PC-3 (cell line): ENCODE measurements at regions not wholly inside any gene's neighbourhood (a gene's known extent, or its start where the extent isn't known, plus 50 kb on each side); places are given as distances from the start of the nearest gene placed in this dataset.

Experiments
- ATAC-seq: fragments of 200-7000 bp; cut with Tn5 transposase; 2 replicates; pipeline ENCODE4 v1.9.1; 2020; ENCODE audit warnings: mild to moderate bottlenecking, moderate library complexity
- BruUV-seq: library from RNA; stranded (reverse); fragments of 400-500 nt; replicated peaks from 2 replicates; lab custom pipeline; 2021; lab: Mats Ljungman, UMichigan
- CTCF ChIA-PET: fragments of 300-600 bp; sonication (Branson Sonifier 250); formaldehyde crosslinking; loops from one replicate; lab custom pipeline; 2022; ENCODE audit warnings: antibody characterized with exemption; lab: Charles Lee
- POLR2A ChIA-PET: fragments of 300-600 bp; sonication (Branson Sonifier 250); formaldehyde crosslinking; loops from one replicate; lab custom pipeline; 2022; ENCODE audit warnings: antibody characterized with exemption; ENCODE audit not compliant: unreplicated experiment; lab: Charles Lee
- DNase-seq: peaks from one replicate; pipeline ENCODE4 v3.0.0-alpha.2; 2015
- H2AFZ ChIP-seq: fragments of 300-600 bp; sonication (generic); 2 replicates; pipeline ENCODE4 v1.6.0; 2016; ENCODE audit warnings: antibody characterized with exemption, low read length
- H3F3A ChIP-seq: fragments of 300-600 bp; sonication (generic); one replicate; pipeline ENCODE4 v1.6.0; 2017; ENCODE audit warnings: antibody characterized with exemption, low read length, control low read depth, mild to moderate bottlenecking; ENCODE audit not compliant: unreplicated experiment
- H3K27ac ChIP-seq: fragments of 300-600 bp; sonication (generic); 2 replicates; pipeline ENCODE4 v1.5.1; 2016; ENCODE audit warnings: mild to moderate bottlenecking, low read length
- H3K27me3 ChIP-seq: fragments of 300-600 bp; sonication (generic); 2 replicates; pipeline ENCODE4 v1.6.1; 2016; ENCODE audit warnings: low read length, mixed read lengths
- H3K36me3 ChIP-seq: fragments of 300-600 bp; sonication (generic); 2 replicates; pipeline ENCODE4 v1.6.1; 2016; ENCODE audit warnings: low read depth, mixed run types, low read length, mixed read lengths
- H3K4me1 ChIP-seq: fragments of 300-600 bp; sonication (generic); 2 replicates; pipeline ENCODE4 v1.5.1; 2016; ENCODE audit warnings: low read length; ENCODE audit not compliant: insufficient read depth
- H3K4me2 ChIP-seq: fragments of 300-600 bp; sonication (generic); 2 replicates; pipeline ENCODE4 v1.6.0; 2016; ENCODE audit warnings: low read length
- H3K4me3 ChIP-seq: fragments of 300-600 bp; sonication (generic); 2 replicates; pipeline ENCODE4 v1.5.1; 2016; ENCODE audit warnings: mild to moderate bottlenecking, low read length, mixed read lengths
- H3K79me2 ChIP-seq: fragments of 300-600 bp; sonication (generic); 2 replicates; pipeline ENCODE4 v1.6.1; 2017; ENCODE audit warnings: low read length, mixed read lengths
- H3K9ac ChIP-seq: fragments of 300-600 bp; sonication (generic); 2 replicates; pipeline ENCODE4 v1.6.0; 2016; ENCODE audit warnings: mild to moderate bottlenecking, low read length
- H3K9me2 ChIP-seq: fragments of 300-600 bp; sonication (generic); replicated peaks from 2 replicates; pipeline ENCODE4 v1.6.1; 2016; ENCODE audit warnings: mixed run types, low read length, mixed read lengths
- H3K9me3 ChIP-seq: fragments of 300-600 bp; sonication (generic); 2 replicates; pipeline ENCODE4 v1.6.1; 2016; ENCODE audit warnings: low read length, mixed read lengths
- H4K20me1 ChIP-seq: fragments of 300-600 bp; sonication (generic); 2 replicates; pipeline ENCODE4 v1.6.1; 2016; ENCODE audit warnings: low read length, mixed read lengths
- EZH2 ChIP-seq: fragments of 300-600 bp; sonication (generic); IDR thresholded peaks from one replicate; pipeline ENCODE4 v1.6.1; 2017; ENCODE audit warnings: antibody characterized with exemption, mild to moderate bottlenecking, low read length; ENCODE audit not compliant: unreplicated experiment
- EZH2phosphoT487 ChIP-seq: fragments of 300-600 bp; sonication (generic); IDR thresholded peaks from 2 replicates; pipeline ENCODE4 v1.6.1; 2018; ENCODE audit warnings: mild to moderate bottlenecking, antibody characterized with exemption, low read length, borderline replicate concordance
- intact Hi-C: fragments of 100-400 bp; cut with micrococcal nuclease; formaldehyde crosslinking; loops from 2 replicates; pipeline ENCODE4 v1.9.0; 2023
- TF ChIP-seq, protein P1 (sequence below): fragments of 300-600 bp; sonication (generic); conservative IDR thresholded peaks from 2 replicates; pipeline ENCODE4 v1.5.1; 2017; ENCODE audit warnings: antibody characterized with exemption, low read depth, mild to moderate bottlenecking, low read length

DNA sequence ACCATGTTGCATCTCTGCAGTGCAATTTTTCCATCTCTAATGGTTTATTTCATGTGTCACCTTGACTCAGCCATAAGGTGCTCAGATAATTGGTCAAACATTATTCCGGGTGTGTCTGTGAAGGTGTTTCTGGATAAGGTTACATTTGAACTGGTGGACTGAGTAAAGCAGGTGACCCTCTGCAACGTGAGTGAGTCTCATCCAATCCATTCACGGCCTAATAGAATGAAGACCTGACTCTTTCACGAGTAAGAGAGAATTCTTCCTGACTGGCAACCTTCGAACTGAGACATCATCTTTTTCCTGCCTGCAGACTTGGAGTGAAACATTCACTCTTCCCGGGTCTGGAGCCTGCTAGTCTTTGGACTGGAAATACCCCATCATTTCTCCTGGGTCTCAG, 77.1 kb upstream of the SLC22A23 start:
- H3K36me3 ChIP-seq = no peaks in the 10 kb centered on the region
- no peak overlapping the region for H2AFZ ChIP-seq
- H4K20me1 ChIP-seq = no peaks in the 10 kb centered on the region
- H3K4me1 ChIP-seq = peaks cover 9% of the 10 kb centered on the region; the same call in 1 of the 2 replicates
- CTCF ChIA-PET = no interaction called here
- H3K9me2 ChIP-seq = no peaks in the 10 kb centered on the region
- H3F3A ChIP-seq = no peaks in the 10 kb centered on the region
- POLR2A ChIA-PET = no interaction called here
- no peak overlapping the region for H3K9ac ChIP-seq
- ATAC-seq = no peak
- no TSS peak for BruUV-seq
- H3K27ac ChIP-seq = no peak overlapping the region
- H3K4me3 ChIP-seq = no peak overlapping the region
- no peak overlapping the region for H3K4me2 ChIP-seq
- no peak for DNase-seq
- intact Hi-C loops = no loop called here
- no peaks in the 10 kb centered on the region for H3K79me2 ChIP-seq
- TF ChIP-seq, protein P1, sequence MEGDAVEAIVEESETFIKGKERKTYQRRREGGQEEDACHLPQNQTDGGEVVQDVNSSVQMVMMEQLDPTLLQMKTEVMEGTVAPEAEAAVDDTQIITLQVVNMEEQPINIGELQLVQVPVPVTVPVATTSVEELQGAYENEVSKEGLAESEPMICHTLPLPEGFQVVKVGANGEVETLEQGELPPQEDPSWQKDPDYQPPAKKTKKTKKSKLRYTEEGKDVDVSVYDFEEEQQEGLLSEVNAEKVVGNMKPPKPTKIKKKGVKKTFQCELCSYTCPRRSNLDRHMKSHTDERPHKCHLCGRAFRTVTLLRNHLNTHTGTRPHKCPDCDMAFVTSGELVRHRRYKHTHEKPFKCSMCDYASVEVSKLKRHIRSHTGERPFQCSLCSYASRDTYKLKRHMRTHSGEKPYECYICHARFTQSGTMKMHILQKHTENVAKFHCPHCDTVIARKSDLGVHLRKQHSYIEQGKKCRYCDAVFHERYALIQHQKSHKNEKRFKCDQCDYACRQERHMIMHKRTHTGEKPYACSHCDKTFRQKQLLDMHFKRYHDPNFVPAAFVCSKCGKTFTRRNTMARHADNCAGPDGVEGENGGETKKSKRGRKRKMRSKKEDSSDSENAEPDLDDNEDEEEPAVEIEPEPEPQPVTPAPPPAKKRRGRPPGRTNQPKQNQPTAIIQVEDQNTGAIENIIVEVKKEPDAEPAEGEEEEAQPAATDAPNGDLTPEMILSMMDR = no peak
- TF ChIP-seq EZH2phosphoT487 (no peak), EZH2 (no peak)
- H3K27me3 ChIP-seq = no peaks in the 10 kb centered on the region
- no peaks in the 10 kb centered on the region for H3K9me3 ChIP-seq

DNA sequence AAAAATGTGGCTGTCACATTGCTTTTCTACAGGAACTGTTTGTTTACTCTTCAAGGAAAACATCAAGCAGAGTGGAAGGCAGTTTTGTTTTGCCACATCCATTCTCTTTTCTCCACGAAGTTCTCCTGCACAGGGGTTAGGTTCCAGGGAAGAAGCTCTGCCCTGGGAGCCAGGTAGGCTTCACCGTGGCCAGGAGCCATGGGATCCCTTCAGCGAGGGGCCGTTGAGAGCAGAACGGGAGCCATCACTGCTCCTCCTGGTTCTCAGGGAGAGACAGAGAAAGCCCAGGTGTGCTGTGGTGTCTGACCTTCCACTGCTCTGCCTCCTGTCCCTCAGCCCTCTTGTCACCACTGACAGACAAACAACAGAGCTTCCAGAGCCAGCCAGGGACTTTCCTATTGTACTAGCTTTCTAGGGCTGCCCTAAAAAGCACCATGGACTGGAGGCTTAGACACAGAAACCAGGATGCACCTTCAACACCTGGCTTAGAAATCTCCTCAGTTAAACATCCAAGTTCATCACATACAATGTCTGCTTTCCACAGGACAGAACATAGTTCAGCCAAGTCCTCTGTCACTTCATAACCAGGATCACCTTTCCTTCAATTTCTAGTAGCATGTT, 75.6 kb upstream of the SLC22A23 start:
- ChIA-PET POLR2A (no interaction called here), CTCF (no interaction called here)
- H4K20me1 ChIP-seq = no peaks in the 10 kb centered on the region
- H3K79me2 ChIP-seq = no peaks in the 10 kb centered on the region
- no peak for TF ChIP-seq EZH2phosphoT487
- TF ChIP-seq, protein P1 = no peak
- no peak for TF ChIP-seq EZH2
- no peak overlapping the region for H3K4me3 ChIP-seq
- H3K9me3 ChIP-seq = no peaks in the 10 kb centered on the region
- H3F3A ChIP-seq = no peaks in the 10 kb centered on the region
- intact Hi-C loops = no loop called here
- H3K4me2 ChIP-seq = no peak overlapping the region
- no peaks in the 10 kb centered on the region for H3K36me3 ChIP-seq
- BruUV-seq = no TSS peak
- H3K9ac ChIP-seq = no peak overlapping the region
- DNase-seq (no peak), ATAC-seq (no peak)
- peaks cover 9% of the 10 kb centered on the region; the same call in 1 of the 2 replicates for H3K4me1 ChIP-seq
- no peak overlapping the region for H3K27ac ChIP-seq
- H3K9me2 ChIP-seq = no peaks in the 10 kb centered on the region
- H3K27me3 ChIP-seq = no peaks in the 10 kb centered on the region
- no peak overlapping the region for H2AFZ ChIP-seq

DNA sequence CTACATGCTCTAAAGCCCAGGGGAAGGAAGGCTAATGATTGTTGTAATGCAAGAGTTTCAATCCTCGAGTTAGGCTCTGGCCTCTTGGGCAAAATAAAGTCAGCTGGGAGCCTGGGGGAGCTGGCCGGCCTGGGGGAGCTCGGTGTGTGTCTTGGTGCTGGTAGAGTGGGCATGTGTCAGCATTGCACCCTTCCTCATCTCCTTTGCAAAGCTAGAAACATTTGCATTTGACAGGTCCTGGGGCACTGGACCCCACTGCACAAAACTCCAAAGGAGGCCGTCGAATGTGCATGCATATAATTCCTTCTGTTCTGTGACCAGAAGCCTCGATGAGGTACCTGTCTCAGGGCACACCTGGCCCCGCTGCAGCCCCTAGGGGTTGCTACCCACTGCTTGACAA, 74.6 kb upstream of the SLC22A23 start:
- POLR2A ChIA-PET = no interaction called here
- TF ChIP-seq EZH2 (no peak), EZH2phosphoT487 (no peak)
- TF ChIP-seq, protein P1 = no peak

More for the DNA sequence above, 74.6 kb upstream of the SLC22A23 start:
- Histone ChIP-seq H4K20me1 (no peaks in the 10 kb centered on the region), H3K9me2 (no peaks in the 10 kb centered on the region), H3K4me3 (no peak overlapping the region), H3K9me3 (no peaks in the 10 kb centered on the region), H3F3A (no peaks in the 10 kb centered on the region), H3K4me1 (peaks cover 9% of the 10 kb centered on the region; the same call in 1 of the 2 replicates), H3K79me2 (no peaks in the 10 kb centered on the region), H3K4me2 (no peak overlapping the region), H2AFZ (no peak overlapping the region), H3K36me3 (no peaks in the 10 kb centered on the region), H3K9ac (no peak overlapping the region), H3K27me3 (no peaks in the 10 kb centered on the region), H3K27ac (no peak overlapping the region)
- BruUV-seq = no TSS peak
- ATAC-seq (no peak), DNase-seq (no peak)
- CTCF ChIA-PET = no interaction called here
- intact Hi-C loops = no loop called here
